ENCODE measurements at regions not wholly inside any gene's neighbourhood (a gene's known extent, or its start where the extent isn't known, plus 50 kb on each side); places are given as distances from the start of the nearest gene placed in this dataset.

GRCh38 chr3:170713653-170714052, 127.8 kb upstream of the SLC7A14 start:
- TF ChIP-seq CTCF (optimal IDR thresholded peaks at IDR 0.05 in 1 of 3, IDR thresholded peaks at IDR 0.05 in 1 of 3, conservative IDR thresholded peaks at IDR 0.05 in 1 of 3; ENCODE audit: extremely low read depth in 1 of 3, insufficient read depth in 2 of 3, low read length in 3 of 3) (no peak), EZH2 (IDR thresholded peaks at IDR 0.05; ENCODE audit: low read length) (no peak)
